GM12875 (cell line): ENCODE measurements at regions not wholly inside any gene's neighbourhood (a gene's known extent, or its start where the extent isn't known, plus 50 kb on each side); places are given as distances from the start of the nearest gene placed in this dataset.

Experiments used
- H3K4me3 ChIP-seq: one replicate; pipeline ENCODE4 v1.5.1; 2011; ENCODE audit warnings: low read depth, low read length, control low read depth
- TF ChIP-seq, protein P1 (sequence below): IDR thresholded peaks from 2 replicates; pipeline ENCODE4 v1.5.1; 2011; ENCODE audit warnings: low read depth, mild to moderate bottlenecking, control low read depth, inconsistent platforms, low read length, moderate library complexity, borderline replicate concordance; ENCODE audit not compliant: insufficient read depth

DNA sequence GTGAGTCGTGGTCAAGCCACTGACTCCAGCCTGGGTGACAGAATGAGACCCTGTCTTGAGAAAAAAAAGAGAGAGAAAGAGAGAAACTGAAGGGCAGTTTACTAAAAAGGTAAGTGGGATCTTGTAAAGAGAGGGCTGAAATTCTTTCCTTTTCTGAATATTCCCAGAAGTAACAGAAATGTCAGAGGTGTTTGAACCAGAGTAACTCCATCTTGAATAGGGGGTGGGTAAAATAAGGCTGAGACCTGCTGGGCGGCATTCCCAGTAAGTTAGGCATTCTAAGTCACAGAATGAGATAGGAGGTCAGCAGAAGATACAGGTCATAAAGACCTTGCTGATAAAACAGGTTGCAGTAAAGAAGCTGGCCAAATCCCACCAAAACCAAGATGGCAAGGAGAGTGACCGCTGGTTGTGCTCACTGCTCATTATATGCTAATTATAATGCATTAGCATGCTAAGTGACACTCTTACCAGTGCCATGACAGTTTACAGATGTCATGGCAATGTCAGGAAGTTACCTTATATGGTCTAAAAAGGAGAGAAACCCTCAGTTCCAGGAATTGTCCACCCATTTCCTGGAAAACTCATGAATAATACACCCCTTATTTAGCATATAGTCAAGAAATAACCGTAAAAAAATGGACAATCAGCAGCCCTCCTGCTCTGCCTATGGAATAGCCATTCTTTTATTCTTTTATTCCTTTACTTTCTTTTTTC, 1334.3 kb upstream of the ZEB2 start:
- TF ChIP-seq, protein P1, sequence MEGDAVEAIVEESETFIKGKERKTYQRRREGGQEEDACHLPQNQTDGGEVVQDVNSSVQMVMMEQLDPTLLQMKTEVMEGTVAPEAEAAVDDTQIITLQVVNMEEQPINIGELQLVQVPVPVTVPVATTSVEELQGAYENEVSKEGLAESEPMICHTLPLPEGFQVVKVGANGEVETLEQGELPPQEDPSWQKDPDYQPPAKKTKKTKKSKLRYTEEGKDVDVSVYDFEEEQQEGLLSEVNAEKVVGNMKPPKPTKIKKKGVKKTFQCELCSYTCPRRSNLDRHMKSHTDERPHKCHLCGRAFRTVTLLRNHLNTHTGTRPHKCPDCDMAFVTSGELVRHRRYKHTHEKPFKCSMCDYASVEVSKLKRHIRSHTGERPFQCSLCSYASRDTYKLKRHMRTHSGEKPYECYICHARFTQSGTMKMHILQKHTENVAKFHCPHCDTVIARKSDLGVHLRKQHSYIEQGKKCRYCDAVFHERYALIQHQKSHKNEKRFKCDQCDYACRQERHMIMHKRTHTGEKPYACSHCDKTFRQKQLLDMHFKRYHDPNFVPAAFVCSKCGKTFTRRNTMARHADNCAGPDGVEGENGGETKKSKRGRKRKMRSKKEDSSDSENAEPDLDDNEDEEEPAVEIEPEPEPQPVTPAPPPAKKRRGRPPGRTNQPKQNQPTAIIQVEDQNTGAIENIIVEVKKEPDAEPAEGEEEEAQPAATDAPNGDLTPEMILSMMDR = no peak
- H3K4me3 ChIP-seq = no peak overlapping the region

GRCh38 chr2:145851730-145852129, 1331.8 kb upstream of the ZEB2 start:
- TF ChIP-seq, protein P1 = no peak
- H3K4me3 ChIP-seq = no peak overlapping the region

- H3K4me3 ChIP-seq = no peak overlapping the region
- TF ChIP-seq, protein P1 = no peak
Observed at GRCh38 chr2:145849466-145849865, 1329.5 kb upstream of the ZEB2 start.

GRCh38 chr2:145846982-145847381, 1327.1 kb upstream of the ZEB2 start:
- no peak overlapping the region for H3K4me3 ChIP-seq
- TF ChIP-seq, protein P1 = no peak

- TF ChIP-seq, protein P1 = no peak
- no peak overlapping the region for H3K4me3 ChIP-seq
Observed at GRCh38 chr2:145845923-145846322, 1326.0 kb upstream of the ZEB2 start.

- TF ChIP-seq, protein P1 = no peak
- H3K4me3 ChIP-seq = no peak overlapping the region
Observed at GRCh38 chr2:145845207-145845894, 1325.4 kb upstream of the ZEB2 start.

DNA sequence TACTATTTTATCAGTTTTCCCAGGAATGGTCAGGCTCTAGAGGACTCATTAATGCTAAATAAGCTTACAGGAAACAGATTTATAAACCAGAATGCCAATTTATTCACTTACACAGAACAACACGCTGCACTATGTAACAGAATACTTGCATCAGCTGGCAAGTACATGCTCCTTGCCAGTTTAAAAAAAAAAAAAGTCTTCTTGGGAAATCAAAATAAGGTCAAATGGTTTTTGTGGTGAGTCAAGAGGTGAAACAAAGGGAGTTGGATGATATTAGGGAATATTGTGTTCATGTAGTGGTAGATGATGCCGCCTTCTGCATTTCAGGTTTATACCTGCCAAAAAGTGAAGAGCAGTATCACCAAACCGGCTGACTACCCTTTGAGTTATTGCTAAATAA, 1322.1 kb upstream of the ZEB2 start:
- no peak overlapping the region for H3K4me3 ChIP-seq
- TF ChIP-seq, protein P1 = no peak
